Lower leg skin (tissue), 3 donors: ENCODE measurements at regions not wholly inside any gene's neighbourhood (a gene's known extent, or its start where the extent isn't known, plus 50 kb on each side); places are given as distances from the start of the nearest gene placed in this dataset.

Source experiments
- CTCF ChIP-seq, 3 donors: fragments of 450-650 bp; IDR thresholded peaks; one replicate each; pipeline ENCODE4 v1.5.1; 2016; ENCODE audit warnings: antibody characterized with exemption in 3 of 3, mild to moderate bottlenecking in 3 of 3, moderate library complexity in 2 of 3
- POLR2A ChIP-seq, 2 donors: fragments of 450-650 bp; IDR thresholded peaks; one replicate each; pipeline ENCODE4 v1.6.1; 2016 to 2017; ENCODE audit warnings: antibody characterized with exemption in 2 of 2, mild to moderate bottlenecking in 1 of 2, moderate library complexity in 1 of 2

GRCh38 chr9:22217254-22217653, 208.1 kb upstream of the CDKN2B start:
- TF ChIP-seq CTCF (IDR thresholded peaks at IDR 0.05) = no peak
- TF ChIP-seq POLR2A (IDR thresholded peaks at IDR 0.05) = no peak
